ENCODE measurements at regions not wholly inside any gene's neighbourhood (a gene's known extent, or its start where the extent isn't known, plus 50 kb on each side); places are given as distances from the start of the nearest gene placed in this dataset.

DNA sequence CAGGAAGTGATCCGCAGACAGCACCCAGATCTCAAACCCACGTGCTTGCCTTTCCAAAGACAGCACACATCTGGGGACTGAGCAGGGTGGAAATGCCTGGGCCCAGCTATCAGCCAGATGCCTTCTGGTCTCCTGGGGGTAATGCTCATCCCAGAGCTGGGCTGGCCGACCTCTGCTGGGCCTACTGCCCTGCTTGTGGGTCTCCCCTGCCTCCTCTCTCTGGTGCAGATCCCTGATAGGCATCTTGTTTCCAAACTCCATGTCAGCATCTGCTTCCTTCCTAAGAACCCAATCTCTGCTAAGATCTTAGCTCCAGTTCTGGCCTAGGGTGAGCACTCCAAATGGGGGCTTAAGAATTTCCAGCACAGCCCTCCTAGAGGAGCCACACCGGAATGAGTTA lies 1043.0 kb downstream of the VRK1 start:
- TF ChIP-seq, protein P1, sequence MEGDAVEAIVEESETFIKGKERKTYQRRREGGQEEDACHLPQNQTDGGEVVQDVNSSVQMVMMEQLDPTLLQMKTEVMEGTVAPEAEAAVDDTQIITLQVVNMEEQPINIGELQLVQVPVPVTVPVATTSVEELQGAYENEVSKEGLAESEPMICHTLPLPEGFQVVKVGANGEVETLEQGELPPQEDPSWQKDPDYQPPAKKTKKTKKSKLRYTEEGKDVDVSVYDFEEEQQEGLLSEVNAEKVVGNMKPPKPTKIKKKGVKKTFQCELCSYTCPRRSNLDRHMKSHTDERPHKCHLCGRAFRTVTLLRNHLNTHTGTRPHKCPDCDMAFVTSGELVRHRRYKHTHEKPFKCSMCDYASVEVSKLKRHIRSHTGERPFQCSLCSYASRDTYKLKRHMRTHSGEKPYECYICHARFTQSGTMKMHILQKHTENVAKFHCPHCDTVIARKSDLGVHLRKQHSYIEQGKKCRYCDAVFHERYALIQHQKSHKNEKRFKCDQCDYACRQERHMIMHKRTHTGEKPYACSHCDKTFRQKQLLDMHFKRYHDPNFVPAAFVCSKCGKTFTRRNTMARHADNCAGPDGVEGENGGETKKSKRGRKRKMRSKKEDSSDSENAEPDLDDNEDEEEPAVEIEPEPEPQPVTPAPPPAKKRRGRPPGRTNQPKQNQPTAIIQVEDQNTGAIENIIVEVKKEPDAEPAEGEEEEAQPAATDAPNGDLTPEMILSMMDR (IDR thresholded peaks at IDR 0.05), result no peak
- no peak for TF ChIP-seq POLR2AphosphoS5 (IDR thresholded peaks at IDR 0.05)
- TF ChIP-seq POLR2A (IDR thresholded peaks at IDR 0.05), result no peak
- no peak for TF ChIP-seq EP300 (IDR thresholded peaks at IDR 0.05)
